H1 (cell line): ENCODE measurements at regions not wholly inside any gene's neighbourhood (a gene's known extent, or its start where the extent isn't known, plus 50 kb on each side); places are given as distances from the start of the nearest gene placed in this dataset.

Experiments used
- CTCF ChIA-PET: fragments of 300-600 bp; sonication (Branson Sonifier 250); formaldehyde crosslinking; loops from one replicate; lab custom pipeline; 2021; ENCODE audit not compliant: partially characterized antibody; lab: Charles Lee
- POLR2A ChIA-PET: fragments of 300-600 bp; sonication (Branson Sonifier 250); formaldehyde crosslinking; loops from one replicate; lab custom pipeline; 2021; ENCODE audit warnings: inconsistent platforms; ENCODE audit not compliant: partially characterized antibody; lab: Charles Lee
- DNase-seq, 2 experiments: peaks; one replicate each; pipeline versions ENCODE4 v3.0.0 to v3.0.0-alpha.2; 2010 to 2022; ENCODE audit warnings: low spot score in 2 of 2, low read depth in 1 of 2, mixed read lengths in 1 of 2
- FAIRE-seq: peaks from 2 replicates; lab custom pipeline; 2011; peaks lifted over from hg19 to GRCh38; lab: Jason Lieb, UNC
- H2AFZ ChIP-seq: 2 replicates; pipeline ENCODE4 v1.8.1; 2012; ENCODE audit warnings: low read length, inconsistent platforms
- H2AK5ac ChIP-seq: 2 replicates; pipeline ENCODE4 v1.6.1; 2013; ENCODE audit warnings: low read depth, low read length
- H2BK120ac ChIP-seq: replicated peaks from 2 replicates; pipeline ENCODE3; 2013; ENCODE audit warnings: low read depth, low read length, inconsistent platforms
- H2BK12ac ChIP-seq: 2 replicates; pipeline ENCODE4 v1.6.1; 2013; ENCODE audit warnings: low read depth, low read length
- H2BK15ac ChIP-seq: 2 replicates; pipeline ENCODE4 v1.6.1; 2013; ENCODE audit warnings: low read length
- H2BK20ac ChIP-seq: 2 replicates; pipeline ENCODE4 v1.6.1; 2013; ENCODE audit warnings: low read length
- H2BK5ac ChIP-seq: 2 replicates; pipeline ENCODE4 v1.6.1; 2013; ENCODE audit warnings: low read depth, low read length
- H3K14ac ChIP-seq: 2 replicates; pipeline ENCODE4 v1.6.1; 2013; ENCODE audit warnings: inconsistent platforms; ENCODE audit not compliant: insufficient read length
- H3K18ac ChIP-seq: 2 replicates; pipeline ENCODE4 v1.6.1; 2013; ENCODE audit warnings: low read length; ENCODE audit errors: extremely low read depth
- H3K23ac ChIP-seq: 2 replicates; pipeline ENCODE4 v1.6.1; 2013; ENCODE audit warnings: inconsistent platforms; ENCODE audit not compliant: insufficient read length
- H3K23me2 ChIP-seq: 2 replicates; pipeline ENCODE4 v1.6.1; 2013; ENCODE audit warnings: low read depth, low read length
- H3K27ac ChIP-seq: 2 replicates; pipeline ENCODE4 v1.6.1; 2011; ENCODE audit warnings: low read depth, low read length, inconsistent platforms
- H3K27me3 ChIP-seq, 4 experiments: replicated peaks in 1 of 4; 1 replicate in 1 of 4; 2 replicates in 3 of 4; pipeline versions ENCODE4 v1.6.1 to v1.8.1; 2011 to 2013; ENCODE audit warnings: low read length in 3 of 4, mild to moderate bottlenecking in 3 of 4, inconsistent platforms in 2 of 4, mixed read lengths in 2 of 4, moderate library complexity in 1 of 4; ENCODE audit not compliant: control insufficient read depth in 3 of 4, insufficient read depth in 3 of 4; ENCODE audit errors: extremely low read depth in 1 of 4
- H3K36me3 ChIP-seq, 4 experiments: 2 replicates each; pipeline versions ENCODE4 v1.6.1 to v1.8.1; 2011 to 2013; ENCODE audit warnings: mild to moderate bottlenecking in 4 of 4, low read length in 3 of 4, moderate library complexity in 2 of 4, control low read depth in 1 of 4, inconsistent platforms in 1 of 4; ENCODE audit not compliant: insufficient read depth in 4 of 4, control insufficient read depth in 2 of 4
- H3K4ac ChIP-seq: replicated peaks from 2 replicates; pipeline ENCODE3; 2013; ENCODE audit warnings: low read length, low read depth, mixed read lengths, inconsistent platforms; ENCODE audit not compliant: insufficient read length
- H3K4me1 ChIP-seq, 4 experiments: replicated peaks in 1 of 4; 1 replicate in 1 of 4; 2 replicates in 3 of 4; pipeline versions ENCODE4 v1.6.1 to v1.8.1; 2011 to 2013; ENCODE audit warnings: low read length in 3 of 4, inconsistent platforms in 2 of 4, mixed read lengths in 1 of 4; ENCODE audit not compliant: insufficient read depth in 4 of 4, control insufficient read depth in 3 of 4
- H3K4me2 ChIP-seq, 2 experiments: 2 replicates each; pipeline versions ENCODE4 v1.6.1 to v1.8.1; 2011 to 2013; ENCODE audit warnings: low read depth in 2 of 2, low read length in 2 of 2, control low read depth in 1 of 2, inconsistent platforms in 1 of 2, mild to moderate bottlenecking in 1 of 2; ENCODE audit not compliant: insufficient read depth in 1 of 2
- H3K4me3 ChIP-seq, 4 experiments: fragments of 200-600, 300-600 bp in 1 of 4; sonication (generic), shearing (Covaris generic), sonication (Bioruptor Twin) in 1 of 4; 2 replicates each; pipeline versions ENCODE4 v1.5.1 to v1.8.1; 2011 to 2016; ENCODE audit warnings: low read length in 4 of 4, low read depth in 3 of 4, control low read depth in 2 of 4, inconsistent platforms in 2 of 4, mild to moderate bottlenecking in 2 of 4, mixed read lengths in 1 of 4, moderate library complexity in 1 of 4; ENCODE audit not compliant: insufficient read depth in 2 of 4; ENCODE audit errors: extremely low read depth in 1 of 4
- H3K56ac ChIP-seq: replicated peaks from 2 replicates; pipeline ENCODE3; 2013; ENCODE audit warnings: low read depth, mild to moderate bottlenecking, mixed read lengths, low read length, inconsistent platforms; ENCODE audit not compliant: insufficient read length
- H3K79me1 ChIP-seq: 2 replicates; pipeline ENCODE4 v1.6.1; 2013; ENCODE audit warnings: low read depth, low read length, control low read depth
- H3K79me2 ChIP-seq, 2 experiments: 2 replicates each; pipeline versions ENCODE4 v1.6.1 to v1.8.1; 2012 to 2013; ENCODE audit warnings: low read length in 2 of 2, mild to moderate bottlenecking in 2 of 2, inconsistent platforms in 1 of 2; ENCODE audit not compliant: insufficient read depth in 2 of 2, control insufficient read depth in 1 of 2
- H3K9ac ChIP-seq, 4 experiments: replicated peaks in 1 of 4; 1 replicate in 1 of 4; 2 replicates in 3 of 4; pipeline versions ENCODE4 v1.6.1 to v1.8.1; 2011 to 2013; ENCODE audit warnings: low read depth in 3 of 4, low read length in 3 of 4, control low read depth in 2 of 4, mild to moderate bottlenecking in 2 of 4, moderate library complexity in 2 of 4, inconsistent platforms in 1 of 4; ENCODE audit errors: extremely low read depth in 1 of 4
- H3K9me3 ChIP-seq, 2 experiments: 2 replicates each; pipeline versions ENCODE4 v1.6.1 to v1.8.1; 2012 to 2013; ENCODE audit warnings: mild to moderate bottlenecking in 2 of 2, moderate library complexity in 2 of 2, control low read depth in 1 of 2, inconsistent platforms in 1 of 2, low read depth in 1 of 2, low read length in 1 of 2, mixed read lengths in 1 of 2; ENCODE audit not compliant: insufficient read depth in 2 of 2
- H4K20me1 ChIP-seq, 2 experiments: replicated peaks in 1 of 2; 2 replicates each; pipeline versions ENCODE3 to v1.8.1; 2011 to 2013; ENCODE audit warnings: inconsistent platforms in 2 of 2, low read length in 2 of 2, mild to moderate bottlenecking in 1 of 2; ENCODE audit not compliant: insufficient read depth in 2 of 2, control insufficient read depth in 1 of 2
- H4K5ac ChIP-seq: 2 replicates; pipeline ENCODE4 v1.6.1; 2013; ENCODE audit warnings: low read length, low read depth, mixed read lengths, inconsistent platforms; ENCODE audit not compliant: insufficient read length
- H4K8ac ChIP-seq: 2 replicates; pipeline ENCODE4 v1.8.0; 2013; ENCODE audit warnings: mild to moderate bottlenecking, moderate library complexity, low read length, inconsistent platforms; ENCODE audit not compliant: insufficient read depth; ENCODE audit errors: extremely low read depth
- H4K91ac ChIP-seq: replicated peaks from 2 replicates; pipeline ENCODE3; 2013; ENCODE audit warnings: low read length, mixed read lengths, inconsistent platforms; ENCODE audit not compliant: insufficient read length
- GABPA ChIP-seq: IDR thresholded peaks from 2 replicates; pipeline ENCODE4 v1.6.1; 2011; ENCODE audit warnings: mild to moderate bottlenecking, low read length, moderate library complexity, borderline replicate concordance; ENCODE audit not compliant: insufficient read depth
- WGBS, 2 experiments: shearing (Covaris generic) in 1 of 2; methylation state at CpG; one replicate each; pipeline versions ENCODE4 v1.1.6 to v1.1.7; 2013 to 2015; ENCODE audit warnings: low lambda C conversion rate in 2 of 2, mixed read lengths in 2 of 2, inconsistent platforms in 1 of 2, low coverage in 1 of 2, missing lambda C conversion rate in 1 of 2; ENCODE audit not compliant: insufficient replicate concordance in 2 of 2, insufficient coverage in 1 of 2, insufficient read length in 1 of 2; ENCODE audit errors: extremely low coverage in 1 of 2, missing lambda C conversion rate in 1 of 2; 5-methylcytosine and 5-hydroxymethylcytosine counted together

DNA sequence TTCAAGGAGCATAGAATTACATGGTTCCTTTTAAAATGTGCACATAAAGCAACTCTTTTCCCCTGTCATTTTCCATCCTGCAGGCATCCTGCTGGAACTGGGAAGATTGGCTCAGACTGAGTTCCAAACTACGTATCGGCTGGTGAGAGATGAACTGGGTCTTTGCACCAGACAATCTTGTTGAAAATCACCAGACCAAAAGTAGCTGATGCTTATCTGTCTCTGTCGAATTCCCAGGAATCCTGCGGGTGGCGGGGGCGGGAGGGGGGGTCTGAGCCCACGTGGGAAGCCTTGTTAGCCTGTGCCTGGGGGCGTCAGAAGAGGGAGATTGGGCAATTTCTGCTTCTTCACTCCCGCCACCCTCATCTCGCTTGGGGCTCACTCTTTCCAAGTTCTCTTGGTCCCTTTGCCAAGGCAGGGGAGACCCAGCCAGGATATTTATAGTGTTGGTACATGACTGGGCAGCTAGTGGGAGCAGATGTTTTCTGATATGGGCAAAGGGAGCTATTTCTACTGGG lies 90.1 kb upstream of the SLC25A33 start:
- Histone ChIP-seq H3K4me2 (no peak overlapping the region), H3K4me1 (no peaks in the 10 kb centered on the region; a peak in 2 of 7 replicates), H4K8ac (no peak overlapping the region), H4K5ac (no peak overlapping the region), H4K91ac (no peak overlapping the region), H3K79me1 (no peaks in the 10 kb centered on the region), H2BK20ac (no peak overlapping the region), H3K23ac (no peak overlapping the region), H3K79me2 (no peaks in the 10 kb centered on the region), H4K20me1 (peaks cover 0 to 5% of the 10 kb centered on the region in 2 experiments), H3K4me3 (no peak overlapping the region), H3K36me3 (no peaks in the 10 kb centered on the region), H3K4ac (no peak overlapping the region), H2BK120ac (no peak overlapping the region), H3K14ac (no peak overlapping the region), H2BK12ac (0 out of 2 replicates have a peak overlapping the region, but pooled peaks have one; percentile 17), H3K56ac (no peak overlapping the region), H2BK5ac (no peak overlapping the region), H3K27me3 (peaks cover 0 to 3% (median 0%) of the 10 kb centered on the region in 4 experiments; a peak in 1 of 7 replicates), H3K9me3 (no peaks in the 10 kb centered on the region), H3K9ac (no peak overlapping the region), H3K23me2 (no peaks in the 10 kb centered on the region), H3K27ac (no peak overlapping the region), H2BK15ac (no peak overlapping the region), H2AFZ (no peak overlapping the region), H2AK5ac (no peak overlapping the region), H3K18ac (no peak overlapping the region)
- CTCF ChIA-PET = interaction anchor here (0.8 to 1.2 kb wide), 4 partner anchors 96 to 160 kb away, joined by 3 to 6 read pairs (median 3); no protein-coding TSS in a partner anchor
- DNase-seq (no peak), FAIRE-seq (no peak)
- POLR2A ChIA-PET = no interaction called here
- WGBS, 2 experiments = 88% methylated on average over 7 of the region's 10 CpGs; no CpG with 5 or more reads in 1 of the 2 experiments
- no peak for TF ChIP-seq GABPA
